ENCODE measurements at regions not wholly inside any gene's neighbourhood (a gene's known extent, or its start where the extent isn't known, plus 50 kb on each side); places are given as distances from the start of the nearest gene placed in this dataset.

- Histone ChIP-seq H3K4me3 (no peak overlapping the region), H3K4me1 (peaks cover 6% of the 10 kb centered on the region; the same call in 2 of the 3 replicates), H3K4me2 (no peak overlapping the region), H3K27ac (no peak overlapping the region), H3K9me3 (no peaks in the 10 kb centered on the region)
- peak; percentile 34; the same call in 1 of the 2 replicates for TF ChIP-seq KDM1A (IDR thresholded peaks at IDR 0.05; ENCODE audit: low read depth)
- no peak for TF ChIP-seq HOXB13 (CRISPR knock-in tag; IDR thresholded peaks at IDR 0.05; ENCODE audit: low read depth)
- TF ChIP-seq ZFP36 (IDR thresholded peaks at IDR 0.05; ENCODE audit: borderline replicate concordance, partially characterized antibody), result peak; percentile 55
- POLR2A ChIA-PET, result no interaction called here
- FAIRE-seq (no peak), ATAC-seq (no peak), DNase-seq (ENCODE audit: low read depth in 1 of 2, low spot score in 1 of 2) (no peak)
- WGBS (ENCODE audit: missing lambda C conversion rate), result 71% methylated on average over 15 of the region's 18 CpGs
- CTCF ChIA-PET, result interaction anchor here (0.6 to 15.8 kb wide), 18 partner anchors 11 to 492 kb away, joined by 3 to 253 read pairs (median 6); no protein-coding TSS in a partner anchor
Measured at GRCh38 chr10:101287183-101287996, 58.1 kb upstream of the LBX1 start.

GRCh38 chr10:101287997-101288635 lies 58.9 kb upstream of the LBX1 start:
- no peak for FAIRE-seq
- Histone ChIP-seq H3K4me3 (no peak overlapping the region), H3K4me2 (no peak overlapping the region), H3K27ac (no peak overlapping the region), H3K9me3 (no peaks in the 10 kb centered on the region), H3K4me1 (peaks cover 6% of the 10 kb centered on the region; the same call in 2 of the 3 replicates)
- ChIA-PET CTCF (interaction anchor here (0.6 to 15.8 kb wide), 19 partner anchors 9 to 284 kb away, joined by 3 to 253 read pairs (median 6); no protein-coding TSS in a partner anchor), POLR2A (no interaction called here)
- TF ChIP-seq REST (IDR thresholded peaks at IDR 0.05) (no peak), RAD21 (conservative IDR thresholded peaks at IDR 0.05 in 1 of 2, IDR thresholded peaks at IDR 0.05 in 1 of 2) (peak in 1 of 2 experiments; percentile 50; a peak in 2 of 5 replicates)
- 73% methylated on average over 4 of the region's 6 CpGs for WGBS (ENCODE audit: missing lambda C conversion rate)
- DNase-seq (ENCODE audit: low read depth in 1 of 2, low spot score in 1 of 2), result peak; percentile 54 to 58
- ATAC-seq, result peak; percentile 33 to 61; a peak in 4 of 6 replicates

GRCh38 chr10:101289541-101289940 lies 60.3 kb upstream of the LBX1 start:
- TF ChIP-seq JUNB (IDR thresholded peaks at IDR 0.05) (no peak), ESRRA (IDR thresholded peaks at IDR 0.05; ENCODE audit: borderline replicate concordance, low read length) (no peak), CHD2 (IDR thresholded peaks at IDR 0.05; ENCODE audit: low read length, partially characterized antibody) (no peak)
- no peak overlapping the region for H3K4me2 ChIP-seq
- 76% methylated on average over 3 of the region's 3 CpGs for WGBS (ENCODE audit: missing lambda C conversion rate)
- CTCF ChIA-PET, result interaction anchor here (0.9 to 15.8 kb wide), 21 partner anchors 9 to 284 kb away, joined by 3 to 253 read pairs (median 5); no protein-coding TSS in a partner anchor
- ATAC-seq (no peak), FAIRE-seq (no peak), DNase-seq (ENCODE audit: low read depth in 1 of 2, low spot score in 1 of 2) (no peak)
- H3K4me3 ChIP-seq, result no peak overlapping the region
- H3K9me3 ChIP-seq, result no peaks in the 10 kb centered on the region
- H3K4me1 ChIP-seq, result peaks cover 6% of the 10 kb centered on the region; the same call in 2 of the 3 replicates
- no peak overlapping the region for H3K27ac ChIP-seq
- POLR2A ChIA-PET, result no interaction called here

GRCh38 chr10:101290431-101290830 lies 61.2 kb upstream of the LBX1 start:
- Histone ChIP-seq H3K4me1 (peaks cover 6% of the 10 kb centered on the region; the same call in 2 of the 3 replicates), H3K27ac (no peak overlapping the region), H3K4me2 (no peak overlapping the region), H3K4me3 (no peak overlapping the region), H3K9me3 (no peaks in the 10 kb centered on the region)
- FAIRE-seq, result no peak
- ATAC-seq, result no peak
- 83% methylated on average over 10 of the region's 10 CpGs for WGBS (ENCODE audit: missing lambda C conversion rate)
- ChIA-PET POLR2A (no interaction called here), CTCF (interaction anchor here (0.6 to 15.8 kb wide), 24 partner anchors 8 to 717 kb away, joined by 3 to 253 read pairs (median 4); no protein-coding TSS in a partner anchor)
- no peak for DNase-seq (ENCODE audit: low read depth in 1 of 2, low spot score in 1 of 2)
- no peak for TF ChIP-seq EP300 (IDR thresholded peaks at IDR 0.05)
- no peak for TF ChIP-seq MAX (IDR thresholded peaks at IDR 0.05)
- no peak for TF ChIP-seq RFX5 (IDR thresholded peaks at IDR 0.05)
- no peak for TF ChIP-seq MAFK (IDR thresholded peaks at IDR 0.05; ENCODE audit: partially characterized antibody)
- TF ChIP-seq ZC3H11A (IDR thresholded peaks at IDR 0.05), result no peak
- no peak for TF ChIP-seq KDM1A (IDR thresholded peaks at IDR 0.05; ENCODE audit: low read depth)
- TF ChIP-seq PHF8 (IDR thresholded peaks at IDR 0.05; ENCODE audit: borderline replicate concordance, low read depth), result no peak
- TF ChIP-seq SREBF2 (IDR thresholded peaks at IDR 0.05), result no peak
- TF ChIP-seq E2F6 (IDR thresholded peaks at IDR 0.05; ENCODE audit: borderline replicate concordance, low read depth), result no peak
- no peak for TF ChIP-seq MYC (IDR thresholded peaks at IDR 0.05; ENCODE audit: borderline replicate concordance, low read length)
- no peak for TF ChIP-seq BCL3 (IDR thresholded peaks at IDR 0.05)
- TF ChIP-seq CEBPB (IDR thresholded peaks at IDR 0.05), result no peak
- no peak for TF ChIP-seq HOXA7 (CRISPR knock-in tag; IDR thresholded peaks at IDR 0.05)
- TF ChIP-seq POLR2A (IDR thresholded peaks at IDR 0.05; ENCODE audit: low read length), result no peak
